GM04504 (cell line): ENCODE measurements at regions not wholly inside any gene's neighbourhood (a gene's known extent, or its start where the extent isn't known, plus 50 kb on each side); places are given as distances from the start of the nearest gene placed in this dataset.
"Not testable (repeated sequence)": the region's sequence is repeated elsewhere in the genome, so short reads cannot be mapped to it uniquely, and the experiment has no call there.

ENCODE experiments used
- DNase-seq: peaks from one replicate; pipeline ENCODE4 v3.0.0-alpha.2; 2012; ENCODE audit warnings: low read depth

- DNase-seq: no peak
These were observed 79.6 kb upstream of the KLF4 start for GRCh38 chr9:107569174-107569573.

- DNase-seq: not testable (repeated sequence)
These were observed 78.8 kb upstream of the KLF4 start for GRCh38 chr9:107568406-107568805.

GRCh38 chr9:107567462-107567861 is 77.9 kb upstream of the KLF4 start:
- no peak for DNase-seq

GRCh38 chr9:107566611-107567061 is 77.1 kb upstream of the KLF4 start:
- no peak for DNase-seq

- DNase-seq: no peak
These were observed 73.2 kb upstream of the KLF4 start for GRCh38 chr9:107562798-107563197.

- no peak for DNase-seq
These were observed 70.0 kb upstream of the KLF4 start for GRCh38 chr9:107559494-107560086.

GRCh38 chr9:107557236-107557990 is 67.8 kb upstream of the KLF4 start:
- no peak for DNase-seq

GRCh38 chr9:107554636-107555035 is 65.1 kb upstream of the KLF4 start:
- DNase-seq: no peak

- peak; percentile 84 for DNase-seq
These were observed 59.0 kb upstream of the KLF4 start for GRCh38 chr9:107548298-107549142.

GRCh38 chr9:107547772-107548297 is 58.3 kb upstream of the KLF4 start:
- DNase-seq: no peak

GRCh38 chr9:107547303-107547702 is 57.7 kb upstream of the KLF4 start:
- DNase-seq: no peak

- no peak for DNase-seq
These were observed 57.3 kb upstream of the KLF4 start for GRCh38 chr9:107546859-107547258.

- no peak for DNase-seq
These were observed 55.5 kb upstream of the KLF4 start for GRCh38 chr9:107545036-107545435.

GRCh38 chr9:107542411-107543157 is 53.0 kb upstream of the KLF4 start:
- no peak for DNase-seq

GRCh38 chr9:107541523-107541922 is 52.0 kb upstream of the KLF4 start:
- no peak for DNase-seq

GRCh38 chr9:107540164-107540561 is 50.6 kb upstream of the KLF4 start:
- DNase-seq: no peak

- no peak for DNase-seq
These were observed 50.0 kb upstream of the KLF4 start for GRCh38 chr9:107539427-107540163.
